SH-SY5Y (cell line): ENCODE measurements at regions not wholly inside any gene's neighbourhood (a gene's known extent, or its start where the extent isn't known, plus 50 kb on each side); places are given as distances from the start of the nearest gene placed in this dataset.

Experiments
- GATA2 ChIP-seq: IDR thresholded peaks from 2 replicates; pipeline ENCODE4 v1.6.1; 2011; ENCODE audit warnings: mild to moderate bottlenecking, low read depth, low read length
- GATA3 ChIP-seq: IDR thresholded peaks from 2 replicates; pipeline ENCODE4 v1.6.1; 2011; ENCODE audit warnings: low read depth, mild to moderate bottlenecking, low read length, moderate library complexity

GRCh38 chr1:239682046-239682445 lies 295.7 kb downstream of the CHRM3 start:
- no peak for TF ChIP-seq GATA2
- TF ChIP-seq GATA3, result no peak
